Liver (tissue), 8 donors: ENCODE measurements at regions not wholly inside any gene's neighbourhood (a gene's known extent, or its start where the extent isn't known, plus 50 kb on each side); places are given as distances from the start of the nearest gene placed in this dataset.

Source experiments
- DNase-seq: peaks from one replicate; pipeline ENCODE4 v3.0.0-alpha.2; 2017; ENCODE audit warnings: low spot score
- H3K27ac ChIP-seq, 2 donors: one replicate each; pipeline ENCODE4 v1.7.0; 2013; ENCODE audit warnings: inconsistent platforms in 2 of 2, low read length in 2 of 2, control low read depth in 1 of 2, low read depth in 1 of 2, mild to moderate bottlenecking in 1 of 2
- H3K27me3 ChIP-seq, 4 donors: one replicate each; pipeline versions ENCODE4 v1.6.1 to v1.7.0; 2013; ENCODE audit warnings: low read length in 3 of 4, inconsistent platforms in 1 of 4, mild to moderate bottlenecking in 1 of 4, moderate library complexity in 1 of 4; ENCODE audit not compliant: control insufficient read depth in 4 of 4, insufficient read depth in 4 of 4
- H3K36me3 ChIP-seq, 4 donors: one replicate each; pipeline versions ENCODE4 v1.6.1 to v1.7.0; 2013; ENCODE audit warnings: low read length in 3 of 4, mild to moderate bottlenecking in 3 of 4, low read depth in 1 of 4, moderate library complexity in 1 of 4; ENCODE audit not compliant: control insufficient read depth in 4 of 4, insufficient read depth in 3 of 4
- H3K4me1 ChIP-seq, 4 donors: one replicate each; pipeline versions ENCODE4 v1.6.1 to v1.7.0; 2013; ENCODE audit warnings: low read length in 3 of 4, mild to moderate bottlenecking in 3 of 4, moderate library complexity in 1 of 4; ENCODE audit not compliant: control insufficient read depth in 4 of 4, insufficient read depth in 4 of 4
- H3K4me3 ChIP-seq, 3 donors: one replicate each; pipeline versions ENCODE4 v1.6.1 to v1.7.0; 2013; ENCODE audit warnings: low read length in 3 of 3, control low read depth in 1 of 3, low read depth in 1 of 3, mild to moderate bottlenecking in 1 of 3
- H3K9ac ChIP-seq, 2 donors: one replicate each; pipeline ENCODE4 v1.7.0; 2013; ENCODE audit warnings: low read length in 2 of 2, mild to moderate bottlenecking in 2 of 2, moderate library complexity in 2 of 2, control low read depth in 1 of 2, low read depth in 1 of 2
- H3K9me3 ChIP-seq, 4 donors: one replicate each; pipeline versions ENCODE4 v1.6.1 to v1.7.0; 2013; ENCODE audit warnings: low read length in 3 of 4; ENCODE audit not compliant: control insufficient read depth in 4 of 4
- ATF3 ChIP-seq: IDR thresholded peaks from 2 replicates; pipeline ENCODE4 v1.6.1; 2016; ENCODE audit warnings: antibody characterized with exemption
- CTCF ChIP-seq: fragments of 150-350 bp; IDR thresholded peaks from 2 replicates; pipeline ENCODE4 v1.5.1; 2017; ENCODE audit warnings: improper control_type of control experiment, low read depth, low read length; ENCODE audit not compliant: missing input control
- EGR1 ChIP-seq, 2 donors: IDR thresholded peaks; 2 replicates each; pipeline ENCODE4 v1.6.1; 2016 to 2018; ENCODE audit warnings: antibody characterized with exemption in 2 of 2, low read depth in 2 of 2
- FOXA1 ChIP-seq: IDR thresholded peaks from 2 replicates; pipeline ENCODE4 v1.6.1; 2016; ENCODE audit warnings: antibody characterized with exemption
- FOXA2 ChIP-seq: IDR thresholded peaks from 2 replicates; pipeline ENCODE4 v1.6.1; 2016; ENCODE audit warnings: antibody characterized with exemption
- GABPA ChIP-seq, 2 donors: IDR thresholded peaks in 1 of 2; conservative IDR thresholded peaks in 1 of 2; 2 replicates each; pipeline ENCODE4 v1.6.1; 2016; ENCODE audit warnings: antibody characterized with exemption in 2 of 2, mild to moderate bottlenecking in 1 of 2, moderate library complexity in 1 of 2
- HNF4A ChIP-seq, 2 donors: conservative IDR thresholded peaks; 2 replicates each; pipeline ENCODE4 v1.6.1; 2016; ENCODE audit warnings: antibody characterized with exemption in 2 of 2, mild to moderate bottlenecking in 2 of 2
- HNF4G ChIP-seq: IDR thresholded peaks from 2 replicates; pipeline ENCODE4 v1.6.1; 2016; ENCODE audit warnings: antibody characterized with exemption
- JUND ChIP-seq, 2 donors: IDR thresholded peaks; 2 replicates each; pipeline ENCODE4 v1.6.1; 2016; ENCODE audit warnings: antibody characterized with exemption in 2 of 2
- MAX ChIP-seq: IDR thresholded peaks from 2 replicates; pipeline ENCODE4 v1.6.1; 2016; ENCODE audit warnings: antibody characterized with exemption
- NR2F2 ChIP-seq: IDR thresholded peaks from 2 replicates; pipeline ENCODE4 v1.6.1; 2016; ENCODE audit warnings: antibody characterized with exemption
- REST ChIP-seq: IDR thresholded peaks from 2 replicates; pipeline ENCODE4 v1.6.1; 2016; ENCODE audit warnings: antibody characterized with exemption, mild to moderate bottlenecking
- RXRA ChIP-seq, 2 donors: IDR thresholded peaks; 2 replicates each; pipeline ENCODE4 v1.6.1; 2017 to 2018; ENCODE audit warnings: antibody characterized with exemption in 2 of 2, mild to moderate bottlenecking in 1 of 2
- SP1 ChIP-seq: IDR thresholded peaks from 2 replicates; pipeline ENCODE4 v1.6.1; 2018; ENCODE audit warnings: antibody characterized with exemption, mild to moderate bottlenecking
- TAF1 ChIP-seq: conservative IDR thresholded peaks from 2 replicates; pipeline ENCODE4 v1.6.1; 2016; ENCODE audit warnings: antibody characterized with exemption, mild to moderate bottlenecking
- ZBTB33 ChIP-seq: IDR thresholded peaks from 2 replicates; pipeline ENCODE4 v1.6.1; 2016; ENCODE audit warnings: antibody characterized with exemption
- WGBS: extraction: QIAGEN DNeasy Blood & Tissue Kit; methylation state at CpG from one replicate; pipeline ENCODE4 v1.1.7; 2013; 5-methylcytosine and 5-hydroxymethylcytosine counted together
- donor health status: healthy.
- donor health status: healthy.
- donor health status: healthy.
- donor health status: healthy.
- donor health status: healthy.

GRCh38 chr20:59382157-59382725, 81.8 kb downstream of the EDN3 start:
- H3K36me3 ChIP-seq: no peaks in the 10 kb centered on the region
- no peak overlapping the region for H3K4me3 ChIP-seq
- no peak overlapping the region for H3K9ac ChIP-seq
- no peak overlapping the region for H3K27ac ChIP-seq
- WGBS: 89% methylated on average over 19 of the region's 19 CpGs
- H3K9me3 ChIP-seq: no peaks in the 10 kb centered on the region
- no peaks in the 10 kb centered on the region for H3K4me1 ChIP-seq
- peaks cover 0 to 8% (median 0%) of the 10 kb centered on the region in 4 donors for H3K27me3 ChIP-seq
- no peak for DNase-seq
- TF ChIP-seq MAX: no peak
- TF ChIP-seq EGR1 (IDR thresholded peaks at IDR 0.05; ENCODE audit: low read depth in 2 of 2): no peak
- no peak for TF ChIP-seq HNF4A (conservative IDR thresholded peaks at IDR 0.05)
- TF ChIP-seq HNF4G: no peak
- no peak for TF ChIP-seq RXRA (IDR thresholded peaks at IDR 0.05)

GRCh38 chr20:59382907-59383306, 82.5 kb downstream of the EDN3 start:
- H3K4me1 ChIP-seq: no peaks in the 10 kb centered on the region
- H3K27ac ChIP-seq: no peak overlapping the region
- H3K9ac ChIP-seq: no peak overlapping the region
- H3K27me3 ChIP-seq: peaks cover 0 to 8% (median 0%) of the 10 kb centered on the region in 4 donors
- TF ChIP-seq CTCF (no peak), ZBTB33 (no peak), FOXA1 (no peak), ATF3 (no peak), EGR1 (IDR thresholded peaks at IDR 0.05; ENCODE audit: low read depth in 2 of 2) (no peak), HNF4A (conservative IDR thresholded peaks at IDR 0.05) (no peak), SP1 (no peak), GABPA (IDR thresholded peaks at IDR 0.05 in 1 of 2, conservative IDR thresholded peaks at IDR 0.05 in 1 of 2) (no peak), JUND (IDR thresholded peaks at IDR 0.05) (no peak), TAF1 (no peak), NR2F2 (no peak), RXRA (IDR thresholded peaks at IDR 0.05) (no peak)
- no peak for DNase-seq
- H3K36me3 ChIP-seq: no peaks in the 10 kb centered on the region
- H3K4me3 ChIP-seq: no peak overlapping the region
- no peaks in the 10 kb centered on the region for H3K9me3 ChIP-seq
- 76% methylated on average over 10 of the region's 10 CpGs for WGBS

- DNase-seq: no peak
- H3K4me1 ChIP-seq: no peaks in the 10 kb centered on the region
- H3K27me3 ChIP-seq: peaks cover 0 to 3% (median 0%) of the 10 kb centered on the region in 4 donors
- no peaks in the 10 kb centered on the region for H3K36me3 ChIP-seq
- no peak overlapping the region for H3K27ac ChIP-seq
- no peak overlapping the region for H3K9ac ChIP-seq
- H3K4me3 ChIP-seq: no peak overlapping the region
- 66% methylated on average over 3 of the region's 3 CpGs for WGBS
- no peaks in the 10 kb centered on the region for H3K9me3 ChIP-seq
- TF ChIP-seq JUND (IDR thresholded peaks at IDR 0.05): no peak
- TF ChIP-seq SP1: no peak
- no peak for TF ChIP-seq REST
- TF ChIP-seq HNF4G: no peak
- TF ChIP-seq FOXA1: no peak
- TF ChIP-seq FOXA2: no peak
- no peak for TF ChIP-seq GABPA (IDR thresholded peaks at IDR 0.05 in 1 of 2, conservative IDR thresholded peaks at IDR 0.05 in 1 of 2)
- TF ChIP-seq EGR1 (IDR thresholded peaks at IDR 0.05; ENCODE audit: low read depth in 2 of 2): no peak
- no peak for TF ChIP-seq RXRA (IDR thresholded peaks at IDR 0.05)
- TF ChIP-seq MAX: no peak
- no peak for TF ChIP-seq ATF3
Observed at GRCh38 chr20:59385038-59385437, 84.6 kb downstream of the EDN3 start.
